Neural progenitor cell (in vitro differentiated cells): ENCODE measurements at regions not wholly inside any gene's neighbourhood (a gene's known extent, or its start where the extent isn't known, plus 50 kb on each side); places are given as distances from the start of the nearest gene placed in this dataset.

Experiments
- EZH2 ChIP-seq: fragments of 200-600 bp; sonication (generic); IDR thresholded peaks from 2 replicates; pipeline ENCODE4 v1.6.1; 2017; ENCODE audit warnings: antibody characterized with exemption, mild to moderate bottlenecking, moderate library complexity
- TF ChIP-seq, protein P1 (sequence below): fragments of 200-600 bp; sonication (generic); IDR thresholded peaks from 2 replicates; pipeline ENCODE4 v1.5.1; 2017; ENCODE audit warnings: antibody characterized with exemption, mild to moderate bottlenecking

- TF ChIP-seq, protein P1, sequence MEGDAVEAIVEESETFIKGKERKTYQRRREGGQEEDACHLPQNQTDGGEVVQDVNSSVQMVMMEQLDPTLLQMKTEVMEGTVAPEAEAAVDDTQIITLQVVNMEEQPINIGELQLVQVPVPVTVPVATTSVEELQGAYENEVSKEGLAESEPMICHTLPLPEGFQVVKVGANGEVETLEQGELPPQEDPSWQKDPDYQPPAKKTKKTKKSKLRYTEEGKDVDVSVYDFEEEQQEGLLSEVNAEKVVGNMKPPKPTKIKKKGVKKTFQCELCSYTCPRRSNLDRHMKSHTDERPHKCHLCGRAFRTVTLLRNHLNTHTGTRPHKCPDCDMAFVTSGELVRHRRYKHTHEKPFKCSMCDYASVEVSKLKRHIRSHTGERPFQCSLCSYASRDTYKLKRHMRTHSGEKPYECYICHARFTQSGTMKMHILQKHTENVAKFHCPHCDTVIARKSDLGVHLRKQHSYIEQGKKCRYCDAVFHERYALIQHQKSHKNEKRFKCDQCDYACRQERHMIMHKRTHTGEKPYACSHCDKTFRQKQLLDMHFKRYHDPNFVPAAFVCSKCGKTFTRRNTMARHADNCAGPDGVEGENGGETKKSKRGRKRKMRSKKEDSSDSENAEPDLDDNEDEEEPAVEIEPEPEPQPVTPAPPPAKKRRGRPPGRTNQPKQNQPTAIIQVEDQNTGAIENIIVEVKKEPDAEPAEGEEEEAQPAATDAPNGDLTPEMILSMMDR: no peak
- TF ChIP-seq EZH2: no peak
These were observed 57.4 kb upstream of the RNF144B start for GRCh38 chr6:18329776-18330175.
